WI38 (cell line): ENCODE measurements at regions not wholly inside any gene's neighbourhood (a gene's known extent, or its start where the extent isn't known, plus 50 kb on each side); places are given as distances from the start of the nearest gene placed in this dataset.

Experiments used
- H3K4me3 ChIP-seq: 2 replicates; pipeline ENCODE4 v1.5.1; 2011; ENCODE audit warnings: low read depth, mild to moderate bottlenecking, control low read depth, low read length
- CTCF ChIP-seq: IDR thresholded peaks from 2 replicates; pipeline ENCODE4 v1.5.1; 2012; ENCODE audit warnings: low read depth, mild to moderate bottlenecking, control low read depth, low read length

DNA sequence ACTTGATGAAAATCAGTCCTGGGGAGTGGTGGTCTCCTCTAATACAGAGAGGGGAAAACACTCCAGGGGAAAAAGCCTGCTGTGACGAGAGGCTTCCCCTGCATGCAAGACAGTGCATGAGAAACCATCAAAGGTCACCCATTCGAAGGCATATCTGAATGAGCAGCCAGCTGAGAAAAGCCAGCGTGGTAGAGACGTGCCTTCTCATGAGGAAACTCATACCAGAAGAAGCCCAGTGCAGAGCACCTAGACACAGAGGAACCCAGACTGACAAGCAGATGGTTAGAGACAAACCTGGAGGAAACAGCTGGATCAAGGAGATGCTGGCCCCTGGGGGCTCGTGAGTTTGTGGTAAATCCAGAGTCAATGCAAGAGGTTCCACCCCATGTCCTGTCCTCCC, 534.8 kb downstream of the BRD1 start:
- no peak overlapping the region for H3K4me3 ChIP-seq
- TF ChIP-seq CTCF: no peak

GRCh38 chr22:49291781-49292180, 535.9 kb downstream of the BRD1 start:
- H3K4me3 ChIP-seq: no peak overlapping the region
- TF ChIP-seq CTCF: no peak

DNA sequence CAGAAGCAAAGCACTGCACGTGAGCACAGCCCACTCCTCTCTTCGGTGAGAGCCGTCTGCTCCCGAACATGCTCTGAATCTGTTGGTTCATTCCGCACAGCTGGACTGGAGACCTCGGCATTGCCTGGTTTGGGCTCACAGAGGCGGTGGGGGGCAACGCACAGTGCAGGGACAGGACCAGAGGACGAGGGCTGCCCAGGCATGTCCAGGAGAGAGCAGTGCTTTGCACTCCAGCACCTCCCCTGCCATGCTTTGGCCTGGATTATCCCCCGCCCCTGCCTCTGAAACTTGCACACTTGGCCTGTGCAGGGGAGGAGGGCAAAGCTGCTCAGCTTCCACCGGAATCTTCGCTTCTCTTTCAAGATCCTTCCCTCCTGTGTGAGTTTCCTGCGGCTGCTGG, 536.5 kb downstream of the BRD1 start:
- TF ChIP-seq CTCF: no peak
- no peak overlapping the region for H3K4me3 ChIP-seq

- TF ChIP-seq CTCF: no peak
- no peak overlapping the region for H3K4me3 ChIP-seq
Observed at GRCh38 chr22:49290711-49291110, 537.0 kb downstream of the BRD1 start.

GRCh38 chr22:49289822-49290679, 537.6 kb downstream of the BRD1 start:
- no peak overlapping the region for H3K4me3 ChIP-seq
- no peak for TF ChIP-seq CTCF

- TF ChIP-seq CTCF: no peak
- no peak overlapping the region for H3K4me3 ChIP-seq
Observed at GRCh38 chr22:49286181-49286760, 541.4 kb downstream of the BRD1 start.

DNA sequence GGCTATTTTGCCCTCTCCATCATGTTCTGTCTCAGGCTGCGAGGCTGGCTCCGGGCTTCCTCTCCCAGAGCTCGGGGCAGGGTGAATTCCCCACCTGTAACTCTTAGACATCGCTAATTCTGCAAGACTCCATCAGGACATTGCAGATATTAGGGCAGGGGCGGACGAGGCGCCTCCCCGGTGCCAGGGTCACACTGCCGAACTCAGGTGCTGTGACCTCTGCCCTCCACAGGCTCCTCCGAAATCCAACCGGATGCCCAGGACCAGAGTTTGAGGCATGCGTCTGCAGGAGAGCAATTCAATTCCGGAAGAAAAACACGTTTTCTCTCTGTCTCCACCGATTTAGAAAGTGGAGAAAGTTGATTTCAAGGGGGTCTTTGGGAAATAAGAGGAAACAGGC, 542.7 kb downstream of the BRD1 start:
- no peak for TF ChIP-seq CTCF
- H3K4me3 ChIP-seq: no peak overlapping the region
